ENCODE measurements at regions not wholly inside any gene's neighbourhood (a gene's known extent, or its start where the extent isn't known, plus 50 kb on each side); places are given as distances from the start of the nearest gene placed in this dataset.

DNA sequence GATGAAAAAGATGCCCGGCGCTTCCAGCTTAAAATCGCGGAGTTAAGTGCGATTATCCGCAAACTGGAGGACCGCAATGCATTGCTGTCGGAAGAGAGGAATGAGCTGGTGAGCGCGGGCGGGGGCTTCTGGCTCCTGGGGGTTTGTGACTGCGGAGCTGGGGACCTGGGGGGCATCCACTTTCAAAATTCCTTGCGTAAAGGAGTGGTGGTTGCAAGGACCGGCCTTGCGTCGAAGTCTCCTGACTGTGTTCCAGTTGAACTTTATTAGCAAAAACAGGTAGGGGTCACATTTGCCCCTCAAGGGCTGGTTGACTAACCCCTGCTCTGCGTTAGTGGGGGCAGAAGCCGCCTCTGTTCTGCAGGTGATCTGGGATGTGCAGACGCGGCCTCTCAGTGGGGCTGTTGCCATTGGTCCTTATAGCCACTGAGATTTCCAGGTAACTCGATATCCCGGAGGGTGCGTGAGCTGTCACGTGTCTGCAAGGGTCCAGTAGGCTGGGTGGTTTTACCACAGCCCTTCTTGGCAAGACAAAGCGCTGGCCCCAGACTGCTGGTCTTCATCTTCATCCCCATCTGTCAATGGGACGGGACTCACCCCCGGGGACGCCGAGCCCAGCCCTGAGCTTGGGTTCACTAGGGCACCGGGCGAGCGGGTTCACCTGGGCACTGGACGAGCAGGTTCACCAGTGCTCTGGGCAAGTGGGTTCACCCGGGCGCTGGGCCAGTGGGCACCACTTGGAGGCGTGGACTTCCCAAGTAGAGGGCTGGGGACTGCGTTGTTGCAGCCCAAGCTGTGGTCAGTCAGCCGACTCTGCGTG lies 51.5 kb upstream of the DPYSL4 start:
- DNase-seq = no peak

DNA sequence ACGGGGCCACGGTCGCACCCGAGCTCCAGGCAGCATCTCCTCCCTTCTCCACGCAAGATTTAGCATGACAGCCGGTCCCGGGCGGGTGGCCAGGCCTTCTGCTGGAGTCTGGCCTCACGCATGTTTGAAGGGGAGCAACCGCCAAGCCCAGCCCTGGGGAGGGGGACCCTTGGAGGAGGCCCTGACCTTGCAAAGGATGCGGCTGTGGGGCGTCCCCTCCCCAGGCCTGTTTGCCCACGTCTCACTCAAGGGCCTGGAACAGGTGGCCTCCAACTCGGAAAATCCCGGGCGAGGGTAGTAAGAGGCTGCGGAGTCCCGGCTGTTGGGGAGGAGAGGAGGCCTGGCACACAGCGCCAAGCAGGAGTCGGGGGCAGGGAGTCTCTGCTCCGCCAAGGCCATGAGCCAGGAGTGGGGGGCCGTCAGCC lies 50.6 kb upstream of the DPYSL4 start:
- DNase-seq = no peak

DNA sequence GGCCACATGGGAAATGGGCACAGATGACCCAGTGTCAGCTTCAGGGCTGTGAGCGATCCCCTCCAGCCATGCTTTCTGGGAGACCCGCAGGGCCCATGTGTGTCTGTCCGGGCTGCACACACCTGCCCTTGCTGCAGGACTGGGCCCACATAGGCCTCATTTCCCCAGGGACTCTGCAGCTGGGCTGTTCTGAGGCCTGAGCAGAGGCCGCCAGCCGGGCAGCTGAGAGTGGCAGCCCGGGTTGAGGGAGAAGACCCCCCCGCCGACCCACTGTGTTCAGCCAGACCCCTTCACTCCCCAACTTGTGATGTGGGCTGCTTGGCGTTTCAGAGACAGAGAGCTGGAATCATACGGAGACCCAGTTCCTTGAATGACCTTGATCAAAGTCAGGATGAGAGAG lies 50.1 kb upstream of the DPYSL4 start:
- no peak for DNase-seq

Data from fibroblast of skin of right quadriceps (primary cell).